VCaP (cell line): ENCODE measurements at regions not wholly inside any gene's neighbourhood (a gene's known extent, or its start where the extent isn't known, plus 50 kb on each side); places are given as distances from the start of the nearest gene placed in this dataset.
"Not testable (repeated sequence)": the region's sequence is repeated elsewhere in the genome, so short reads cannot be mapped to it uniquely, and the experiment has no call there.

Experiments
- H3K27ac ChIP-seq: fragments of 450-650 bp; 2 replicates; pipeline ENCODE4 v1.5.1; 2017
- TF ChIP-seq, protein P1 (sequence below): fragments of 450-650 bp; conservative IDR thresholded peaks from 2 replicates; pipeline ENCODE4 v1.5.1; 2017; ENCODE audit warnings: mild to moderate bottlenecking, moderate library complexity

DNA sequence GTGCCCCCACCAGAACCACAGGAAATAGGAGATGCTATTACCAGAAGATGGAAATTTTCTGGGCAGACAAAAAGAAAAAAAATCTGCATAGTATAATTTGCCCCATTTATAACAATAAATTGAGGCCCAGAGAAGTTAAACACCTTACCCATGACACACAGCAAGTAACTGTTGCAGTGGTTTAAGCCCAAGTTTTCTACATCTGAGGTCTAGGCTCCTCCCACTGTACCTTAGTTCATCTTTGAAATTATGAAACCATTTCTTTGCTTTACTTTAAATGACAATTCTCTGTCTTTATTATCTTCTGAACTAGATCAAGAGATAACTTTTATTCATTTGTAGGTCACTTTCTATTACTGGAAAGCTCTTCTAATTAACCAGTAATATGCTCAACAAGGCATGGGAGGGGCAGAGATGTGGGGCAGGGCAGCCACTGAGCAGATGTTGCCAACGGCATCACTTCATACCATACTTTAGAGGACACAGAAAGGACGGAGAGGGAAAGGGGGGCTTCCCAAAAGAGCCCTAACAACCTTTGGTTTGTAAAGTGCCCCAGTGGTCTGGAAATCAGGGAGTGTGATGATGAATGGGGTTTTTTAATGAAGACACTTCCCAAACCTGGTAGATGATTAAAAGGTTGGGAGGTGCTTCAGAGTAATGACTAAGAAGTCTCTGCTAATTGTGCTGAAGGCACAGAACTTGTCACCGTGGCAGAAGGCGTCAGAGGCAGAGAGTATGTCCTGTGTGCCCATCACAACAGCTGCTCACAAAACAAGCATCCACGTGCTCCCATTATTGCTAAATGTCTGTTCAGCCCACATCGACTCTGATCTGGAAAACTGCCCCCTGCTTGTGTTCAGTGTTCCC lies 342.5 kb downstream of the SHQ1 start:
- TF ChIP-seq, protein P1, sequence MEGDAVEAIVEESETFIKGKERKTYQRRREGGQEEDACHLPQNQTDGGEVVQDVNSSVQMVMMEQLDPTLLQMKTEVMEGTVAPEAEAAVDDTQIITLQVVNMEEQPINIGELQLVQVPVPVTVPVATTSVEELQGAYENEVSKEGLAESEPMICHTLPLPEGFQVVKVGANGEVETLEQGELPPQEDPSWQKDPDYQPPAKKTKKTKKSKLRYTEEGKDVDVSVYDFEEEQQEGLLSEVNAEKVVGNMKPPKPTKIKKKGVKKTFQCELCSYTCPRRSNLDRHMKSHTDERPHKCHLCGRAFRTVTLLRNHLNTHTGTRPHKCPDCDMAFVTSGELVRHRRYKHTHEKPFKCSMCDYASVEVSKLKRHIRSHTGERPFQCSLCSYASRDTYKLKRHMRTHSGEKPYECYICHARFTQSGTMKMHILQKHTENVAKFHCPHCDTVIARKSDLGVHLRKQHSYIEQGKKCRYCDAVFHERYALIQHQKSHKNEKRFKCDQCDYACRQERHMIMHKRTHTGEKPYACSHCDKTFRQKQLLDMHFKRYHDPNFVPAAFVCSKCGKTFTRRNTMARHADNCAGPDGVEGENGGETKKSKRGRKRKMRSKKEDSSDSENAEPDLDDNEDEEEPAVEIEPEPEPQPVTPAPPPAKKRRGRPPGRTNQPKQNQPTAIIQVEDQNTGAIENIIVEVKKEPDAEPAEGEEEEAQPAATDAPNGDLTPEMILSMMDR = no peak

DNA sequence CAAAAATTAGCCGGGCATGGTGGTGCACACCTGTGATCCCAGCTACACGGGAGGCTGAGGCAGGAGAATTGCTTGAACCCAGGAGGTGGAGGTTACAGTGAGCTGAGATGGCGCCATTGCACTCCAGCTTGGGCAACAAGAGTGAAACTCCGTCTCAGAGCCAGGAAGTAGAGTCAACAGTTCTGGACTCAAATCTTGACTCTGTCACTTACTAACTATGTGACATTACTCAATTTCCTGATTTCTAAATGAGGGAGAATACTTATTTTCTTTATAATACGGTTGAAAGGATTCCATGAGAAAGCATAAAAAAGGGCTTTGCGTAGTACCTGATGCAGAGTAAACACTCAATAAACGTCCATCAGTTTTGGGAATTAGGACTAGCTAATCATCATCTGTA lies 350.7 kb downstream of the SHQ1 start:
- not testable (repeated sequence) for H3K27ac ChIP-seq

More for the DNA sequence above, 342.5 kb downstream of the SHQ1 start:
- no peak overlapping the region for H3K27ac ChIP-seq

DNA sequence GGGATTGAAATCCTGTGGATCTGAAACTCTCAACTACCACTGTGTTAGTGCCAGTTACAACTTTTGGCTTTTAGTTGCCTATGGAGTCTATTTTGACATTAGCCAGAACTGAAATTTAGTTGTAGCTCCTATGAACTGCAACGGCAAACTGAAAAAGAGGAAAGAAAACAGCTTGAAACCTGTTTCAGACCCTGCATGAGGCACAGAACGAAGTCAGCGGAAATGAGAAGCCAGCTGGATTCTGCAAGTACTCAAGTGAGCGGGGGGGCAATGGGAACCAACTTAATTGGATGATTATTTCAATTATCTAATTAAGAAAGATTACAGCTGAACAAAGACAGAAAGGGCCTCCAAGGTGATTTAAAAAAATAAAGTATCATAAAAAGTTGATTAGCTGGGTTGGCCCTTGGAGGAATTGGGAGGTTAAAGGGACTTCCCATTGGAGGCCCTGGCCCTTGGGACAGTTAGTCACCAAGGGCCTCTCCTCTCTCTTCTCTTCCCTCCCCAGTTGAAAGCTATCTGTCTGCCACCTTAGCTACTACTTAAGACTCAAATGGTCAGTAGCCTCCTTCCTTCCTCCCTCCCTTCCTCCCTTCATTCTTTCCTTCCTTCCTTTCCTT lies 352.1 kb downstream of the SHQ1 start:
- no peak overlapping the region for H3K27ac ChIP-seq
- TF ChIP-seq, protein P1 = no peak

DNA sequence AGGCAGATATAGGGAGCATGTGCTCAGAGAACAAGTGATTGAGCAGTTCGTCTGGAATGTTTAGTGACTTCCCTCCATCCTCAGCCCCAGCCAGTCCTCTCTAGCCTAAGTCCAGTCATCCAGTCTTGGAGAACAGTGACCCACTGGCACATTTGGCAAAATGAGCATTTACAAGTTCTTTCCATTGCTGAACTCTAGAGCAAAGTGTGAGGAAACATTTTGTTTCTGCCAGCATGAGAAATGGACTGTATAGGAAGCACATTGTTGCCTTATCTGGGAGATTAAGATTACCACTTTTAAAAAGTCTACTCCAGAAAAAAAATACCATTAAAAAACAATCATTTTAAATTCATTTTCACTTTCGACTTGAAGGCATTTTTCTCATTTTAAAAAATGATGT lies 353.6 kb downstream of the SHQ1 start:
- TF ChIP-seq, protein P1 = no peak
- H3K27ac ChIP-seq = no peak overlapping the region

DNA sequence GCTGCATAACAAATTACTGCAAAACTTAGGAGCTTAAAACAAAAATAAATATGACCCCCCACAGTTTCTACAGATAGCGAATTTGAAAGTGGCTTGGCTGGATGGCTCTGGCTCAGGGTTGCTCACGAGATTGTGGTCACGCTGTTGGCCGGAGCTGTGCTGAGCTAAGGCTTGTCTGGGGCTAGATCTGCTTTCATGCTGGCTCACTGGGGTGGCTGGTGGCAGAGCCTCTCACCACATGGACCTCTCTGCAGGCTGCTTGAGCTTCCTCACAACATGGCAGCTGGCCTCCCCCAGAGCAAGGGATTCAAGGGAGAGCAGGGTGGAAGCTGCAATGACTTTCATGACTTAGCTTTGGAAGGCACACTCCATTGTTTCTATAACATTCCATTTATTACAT lies 354.1 kb downstream of the SHQ1 start:
- TF ChIP-seq, protein P1 = no peak
- H3K27ac ChIP-seq = no peak overlapping the region

DNA sequence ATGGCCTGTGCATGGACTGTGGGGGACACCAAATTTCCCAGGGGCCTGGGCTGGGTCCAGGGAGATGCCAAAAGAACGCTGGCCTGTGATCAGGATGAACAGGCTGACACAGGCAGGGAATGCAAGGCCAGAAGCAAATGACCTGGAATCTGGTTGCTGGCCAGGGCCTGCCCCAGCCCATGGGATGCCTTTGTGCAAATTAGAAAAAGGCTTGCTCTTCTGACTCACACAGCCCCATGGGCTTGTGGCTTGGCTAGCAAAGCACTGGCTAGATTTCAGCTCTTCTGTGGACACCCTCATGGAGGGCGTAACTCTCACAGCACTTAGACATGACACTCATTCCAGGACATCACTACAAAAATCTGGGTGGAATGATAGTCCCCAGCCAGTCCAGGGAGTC lies 356.0 kb downstream of the SHQ1 start:
- TF ChIP-seq, protein P1 = no peak
- H3K27ac ChIP-seq = no peak overlapping the region

DNA sequence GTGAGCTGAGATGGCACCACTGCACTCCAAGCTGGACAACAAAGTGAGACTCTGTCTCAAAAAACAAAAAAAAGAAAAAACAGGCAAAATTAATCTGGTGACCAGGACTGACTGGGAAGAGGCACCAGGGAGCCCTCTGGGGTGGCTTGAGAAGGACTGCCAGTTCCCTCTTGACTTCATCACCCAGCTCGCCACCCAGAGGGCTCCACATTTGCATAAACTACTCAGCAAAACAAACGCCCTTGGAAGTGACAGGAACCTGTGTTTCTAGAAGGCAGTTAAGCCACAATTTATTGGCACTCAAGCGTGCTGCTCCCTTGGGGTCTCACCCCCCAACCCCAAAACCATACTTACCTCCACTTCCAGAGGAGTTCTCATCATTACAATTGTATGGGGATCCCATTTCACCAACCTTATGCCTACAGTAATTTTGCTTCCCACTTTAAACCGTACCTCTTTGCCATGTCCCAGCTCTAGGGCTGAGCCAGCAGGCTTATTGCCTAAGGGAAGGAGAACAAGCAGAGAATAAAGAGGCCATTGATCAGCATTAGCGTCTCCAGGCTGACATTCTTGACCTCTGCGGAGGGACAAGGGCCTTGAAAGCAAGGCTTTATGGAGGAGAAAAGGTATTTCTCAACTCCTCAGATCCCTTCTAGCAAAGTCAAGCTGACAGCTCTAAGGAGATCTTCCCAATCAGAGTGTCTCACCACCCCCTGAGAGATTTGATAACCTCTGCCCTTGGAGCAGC lies 357.4 kb downstream of the SHQ1 start:
- TF ChIP-seq, protein P1 = no peak
- H3K27ac ChIP-seq = no peak overlapping the region
